ENCODE measurements at regions not wholly inside any gene's neighbourhood (a gene's known extent, or its start where the extent isn't known, plus 50 kb on each side); places are given as distances from the start of the nearest gene placed in this dataset.

GRCh38 chr9:18111146-18111545 is 362.8 kb upstream of the ADAMTSL1 start:
- Mint-ChIP-seq H3K4me1 (peaks cover 11% of the 10 kb centered on the region), H3K36me3 (no peaks in the 10 kb centered on the region), H3K9me3 (no peaks in the 10 kb centered on the region), H3K4me3 (no peak overlapping the region), H3K27me3 (ENCODE audit: low read depth) (no peaks in the 10 kb centered on the region), H3K27ac (no peak overlapping the region)
- ChIA-PET POLR2A (no interaction called here), CTCF (no interaction called here)
- ATAC-seq (no peak), DNase-seq (ENCODE audit: low spot score) (no peak)
- no peak for TF ChIP-seq SP1 (CRISPR knock-in tag; conservative IDR thresholded peaks at IDR 0.05)
- TF ChIP-seq ZBTB43 (CRISPR knock-in tag; IDR thresholded peaks at IDR 0.05) = no peak
- TF ChIP-seq GTF2I (CRISPR knock-in tag; conservative IDR thresholded peaks at IDR 0.05) = no peak
- no peak for TF ChIP-seq ESRRA (CRISPR knock-in tag; IDR thresholded peaks at IDR 0.05; ENCODE audit: borderline replicate concordance)
- no peak for TF ChIP-seq FOXP1 (CRISPR knock-in tag; IDR thresholded peaks at IDR 0.05; ENCODE audit: borderline replicate concordance)
- TF ChIP-seq ZNF219 (CRISPR knock-in tag; IDR thresholded peaks at IDR 0.05; ENCODE audit: borderline replicate concordance) = no peak
- TF ChIP-seq FOXK1 (CRISPR knock-in tag; IDR thresholded peaks at IDR 0.05) = no peak
- TF ChIP-seq CTCF (IDR thresholded peaks at IDR 0.05) = no peak
- TF ChIP-seq NR2C2 (CRISPR knock-in tag; IDR thresholded peaks at IDR 0.05) = no peak
- TF ChIP-seq, protein P1, sequence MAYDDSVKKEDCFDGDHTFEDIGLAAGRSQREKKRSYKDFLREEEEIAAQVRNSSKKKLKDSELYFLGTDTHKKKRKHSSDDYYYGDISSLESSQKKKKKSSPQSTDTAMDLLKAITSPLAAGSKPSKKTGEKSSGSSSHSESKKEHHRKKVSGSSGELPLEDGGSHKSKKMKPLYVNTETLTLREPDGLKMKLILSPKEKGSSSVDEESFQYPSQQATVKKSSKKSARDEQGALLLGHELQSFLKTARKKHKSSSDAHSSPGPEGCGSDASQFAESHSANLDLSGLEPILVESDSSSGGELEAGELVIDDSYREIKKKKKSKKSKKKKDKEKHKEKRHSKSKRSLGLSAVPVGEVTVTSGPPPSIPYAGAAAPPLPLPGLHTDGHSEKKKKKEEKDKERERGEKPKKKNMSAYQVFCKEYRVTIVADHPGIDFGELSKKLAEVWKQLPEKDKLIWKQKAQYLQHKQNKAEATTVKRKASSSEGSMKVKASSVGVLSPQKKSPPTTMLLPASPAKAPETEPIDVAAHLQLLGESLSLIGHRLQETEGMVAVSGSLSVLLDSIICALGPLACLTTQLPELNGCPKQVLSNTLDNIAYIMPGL (CRISPR knock-in tag; IDR thresholded peaks at IDR 0.05) = no peak
- TF ChIP-seq TCF7 (CRISPR knock-in tag; IDR thresholded peaks at IDR 0.05; ENCODE audit: low read depth) = no peak
- no peak for TF ChIP-seq ZNF232 (CRISPR knock-in tag; IDR thresholded peaks at IDR 0.05)
- no peak for TF ChIP-seq ETV6 (CRISPR knock-in tag; IDR thresholded peaks at IDR 0.05)
- no peak for TF ChIP-seq ZNF671 (CRISPR knock-in tag; IDR thresholded peaks at IDR 0.05)
- TF ChIP-seq ZNF121 (CRISPR knock-in tag; IDR thresholded peaks at IDR 0.05) = no peak
- TF ChIP-seq, protein P2, sequence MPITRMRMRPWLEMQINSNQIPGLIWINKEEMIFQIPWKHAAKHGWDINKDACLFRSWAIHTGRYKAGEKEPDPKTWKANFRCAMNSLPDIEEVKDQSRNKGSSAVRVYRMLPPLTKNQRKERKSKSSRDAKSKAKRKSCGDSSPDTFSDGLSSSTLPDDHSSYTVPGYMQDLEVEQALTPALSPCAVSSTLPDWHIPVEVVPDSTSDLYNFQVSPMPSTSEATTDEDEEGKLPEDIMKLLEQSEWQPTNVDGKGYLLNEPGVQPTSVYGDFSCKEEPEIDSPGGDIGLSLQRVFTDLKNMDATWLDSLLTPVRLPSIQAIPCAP (CRISPR knock-in tag; IDR thresholded peaks at IDR 0.05) = no peak
- TF ChIP-seq, protein P3, sequence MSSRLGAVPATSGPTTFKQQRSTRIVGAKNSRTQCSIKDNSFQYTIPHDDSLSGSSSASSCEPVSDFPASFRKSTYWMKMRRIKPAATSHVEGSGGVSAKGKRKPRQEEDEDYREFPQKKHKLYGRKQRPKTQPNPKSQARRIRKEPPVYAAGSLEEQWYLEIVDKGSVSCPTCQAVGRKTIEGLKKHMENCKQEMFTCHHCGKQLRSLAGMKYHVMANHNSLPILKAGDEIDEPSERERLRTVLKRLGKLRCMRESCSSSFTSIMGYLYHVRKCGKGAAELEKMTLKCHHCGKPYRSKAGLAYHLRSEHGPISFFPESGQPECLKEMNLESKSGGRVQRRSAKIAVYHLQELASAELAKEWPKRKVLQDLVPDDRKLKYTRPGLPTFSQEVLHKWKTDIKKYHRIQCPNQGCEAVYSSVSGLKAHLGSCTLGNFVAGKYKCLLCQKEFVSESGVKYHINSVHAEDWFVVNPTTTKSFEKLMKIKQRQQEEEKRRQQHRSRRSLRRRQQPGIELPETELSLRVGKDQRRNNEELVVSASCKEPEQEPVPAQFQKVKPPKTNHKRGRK (CRISPR knock-in tag; IDR thresholded peaks at IDR 0.05; ENCODE audit: borderline replicate concordance) = no peak
- TF ChIP-seq, protein P4, sequence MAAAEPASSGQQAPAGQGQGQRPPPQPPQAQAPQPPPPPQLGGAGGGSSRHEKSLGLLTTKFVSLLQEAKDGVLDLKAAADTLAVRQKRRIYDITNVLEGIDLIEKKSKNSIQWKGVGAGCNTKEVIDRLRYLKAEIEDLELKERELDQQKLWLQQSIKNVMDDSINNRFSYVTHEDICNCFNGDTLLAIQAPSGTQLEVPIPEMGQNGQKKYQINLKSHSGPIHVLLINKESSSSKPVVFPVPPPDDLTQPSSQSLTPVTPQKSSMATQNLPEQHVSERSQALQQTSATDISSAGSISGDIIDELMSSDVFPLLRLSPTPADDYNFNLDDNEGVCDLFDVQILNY (CRISPR knock-in tag; IDR thresholded peaks at IDR 0.05) = no peak

Measured in WTC11 (cell line).